Gastrocnemius medialis (tissue), 4 donors: ENCODE measurements at regions not wholly inside any gene's neighbourhood (a gene's known extent, or its start where the extent isn't known, plus 50 kb on each side); places are given as distances from the start of the nearest gene placed in this dataset.

Experiments used
- ATAC-seq, 2 donors: fragments of 150-250 bp; one replicate each; pipeline ENCODE4 v1.9.1; 2016
- DNase-seq, 2 donors: peaks; one replicate each; pipeline ENCODE4 v3.0.0-alpha.2; 2019
- H3K27ac ChIP-seq, 4 donors: fragments of 200-600 bp; sonication (generic); 1 replicate in 1 of 4; 2 replicates in 3 of 4; pipeline ENCODE4 v1.5.1; 2016 to 2018; ENCODE audit warnings: mild to moderate bottlenecking in 2 of 4, moderate library complexity in 1 of 4
- H3K27me3 ChIP-seq, 3 donors: fragments of 200-600 bp; sonication (generic) in 2 of 3; 1 replicate in 1 of 3; 2 replicates in 2 of 3; pipeline versions ENCODE4 v1.5.1 to v1.6.0; 2016 to 2019; ENCODE audit warnings: mild to moderate bottlenecking in 1 of 3, moderate library complexity in 1 of 3
- H3K36me3 ChIP-seq, 2 donors: fragments of 200-600 bp; sonication (generic) in 1 of 2; one replicate each; pipeline ENCODE4 v1.5.1; 2017 to 2018
- H3K4me1 ChIP-seq, 2 donors: fragments of 200-600 bp; sonication (generic) in 1 of 2; one replicate each; pipeline ENCODE4 v1.5.1; 2016 to 2017; ENCODE audit warnings: mild to moderate bottlenecking in 2 of 2
- H3K4me3 ChIP-seq, 4 donors: fragments of 200-600 bp; sonication (generic) in 3 of 4; 1 replicate in 1 of 4; 2 replicates in 3 of 4; pipeline ENCODE4 v1.5.1; 2016 to 2019; ENCODE audit warnings: mild to moderate bottlenecking in 2 of 4
- H3K9me3 ChIP-seq, 3 donors: fragments of 200-600 bp; sonication (generic) in 2 of 3; 1 replicate in 1 of 3; 2 replicates in 2 of 3; pipeline ENCODE4 v1.5.1; 2016 to 2019
- POLR2A ChIP-seq, 2 donors: fragments of 450-650 bp; IDR thresholded peaks; one replicate each; pipeline ENCODE4 v1.6.1; 2017; ENCODE audit warnings: antibody characterized with exemption in 2 of 2, mild to moderate bottlenecking in 2 of 2, moderate library complexity in 2 of 2
- in situ Hi-C, 4 donors: fragments of 200-750 bp; cut with MboI; loops; one replicate each; pipeline versions ENCODE4 v1.15.0 to v1.8.0; 2017; ENCODE audit warnings: low sequenced_read_pairs in 4 of 4
- intact Hi-C: fragments of 100-400 bp; cut with DNase I; formaldehyde crosslinking; loops from one replicate; pipeline ENCODE4 v1.15.1; 2023; ENCODE audit warnings: low total_unique reads
- TF ChIP-seq, protein P1 (sequence below), 5 experiments: fragments of 450-650 bp in 3 of 5; fragments of 200-600 bp in 2 of 5; sonication (generic) in 2 of 5; IDR thresholded peaks in 4 of 5; conservative IDR thresholded peaks in 1 of 5; 1 replicate in 4 of 5; 2 replicates in 1 of 5; pipeline ENCODE4 v1.5.1; 2016 to 2019; ENCODE audit warnings: antibody characterized with exemption in 5 of 5, mild to moderate bottlenecking in 3 of 5, moderate library complexity in 3 of 5

DNA sequence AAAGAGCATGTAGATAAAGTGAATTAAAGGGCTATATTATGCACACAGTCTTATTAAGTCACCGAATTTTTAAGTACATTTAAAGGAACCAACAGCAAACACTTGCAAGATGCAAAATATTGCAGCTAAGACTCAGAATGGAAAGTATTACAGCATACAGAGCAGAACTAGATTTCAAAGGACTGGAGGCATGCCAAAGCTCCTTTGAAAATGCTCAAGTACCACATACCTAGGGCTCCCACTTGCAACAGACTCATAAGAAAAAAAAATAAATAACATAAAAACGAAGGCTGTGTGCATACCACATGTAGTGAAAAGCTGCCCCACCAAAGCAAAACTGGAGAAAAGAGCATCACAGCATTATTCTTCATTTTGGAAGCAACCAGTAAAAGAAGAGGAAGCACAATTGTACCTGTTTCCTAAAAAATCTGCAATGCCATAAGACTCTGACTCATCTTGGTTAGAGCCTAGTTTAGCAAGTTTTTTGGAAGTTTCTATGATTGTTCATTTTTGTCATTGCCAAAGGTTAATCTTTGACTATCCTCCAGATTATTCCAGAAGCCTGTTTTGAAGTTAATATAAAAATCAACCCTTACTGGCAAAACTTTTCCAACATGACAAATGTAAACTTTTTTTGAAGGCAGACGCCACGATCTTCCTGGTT, 306.0 kb upstream of the COL3A1 start:
- in situ Hi-C loops, result no loop called here
- ATAC-seq, result no peak
- no peak for DNase-seq
- Histone ChIP-seq H3K4me1 (no peaks in the 10 kb centered on the region), H3K36me3 (no peaks in the 10 kb centered on the region), H3K27me3 (no peaks in the 10 kb centered on the region), H3K9me3 (no peaks in the 10 kb centered on the region), H3K4me3 (no peak overlapping the region), H3K27ac (no peak overlapping the region)
- intact Hi-C loops, result no loop called here
- TF ChIP-seq, protein P1, sequence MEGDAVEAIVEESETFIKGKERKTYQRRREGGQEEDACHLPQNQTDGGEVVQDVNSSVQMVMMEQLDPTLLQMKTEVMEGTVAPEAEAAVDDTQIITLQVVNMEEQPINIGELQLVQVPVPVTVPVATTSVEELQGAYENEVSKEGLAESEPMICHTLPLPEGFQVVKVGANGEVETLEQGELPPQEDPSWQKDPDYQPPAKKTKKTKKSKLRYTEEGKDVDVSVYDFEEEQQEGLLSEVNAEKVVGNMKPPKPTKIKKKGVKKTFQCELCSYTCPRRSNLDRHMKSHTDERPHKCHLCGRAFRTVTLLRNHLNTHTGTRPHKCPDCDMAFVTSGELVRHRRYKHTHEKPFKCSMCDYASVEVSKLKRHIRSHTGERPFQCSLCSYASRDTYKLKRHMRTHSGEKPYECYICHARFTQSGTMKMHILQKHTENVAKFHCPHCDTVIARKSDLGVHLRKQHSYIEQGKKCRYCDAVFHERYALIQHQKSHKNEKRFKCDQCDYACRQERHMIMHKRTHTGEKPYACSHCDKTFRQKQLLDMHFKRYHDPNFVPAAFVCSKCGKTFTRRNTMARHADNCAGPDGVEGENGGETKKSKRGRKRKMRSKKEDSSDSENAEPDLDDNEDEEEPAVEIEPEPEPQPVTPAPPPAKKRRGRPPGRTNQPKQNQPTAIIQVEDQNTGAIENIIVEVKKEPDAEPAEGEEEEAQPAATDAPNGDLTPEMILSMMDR (IDR thresholded peaks at IDR 0.05 in 4 of 5, conservative IDR thresholded peaks at IDR 0.05 in 1 of 5), result no peak
- no peak for TF ChIP-seq POLR2A (IDR thresholded peaks at IDR 0.05)

DNA sequence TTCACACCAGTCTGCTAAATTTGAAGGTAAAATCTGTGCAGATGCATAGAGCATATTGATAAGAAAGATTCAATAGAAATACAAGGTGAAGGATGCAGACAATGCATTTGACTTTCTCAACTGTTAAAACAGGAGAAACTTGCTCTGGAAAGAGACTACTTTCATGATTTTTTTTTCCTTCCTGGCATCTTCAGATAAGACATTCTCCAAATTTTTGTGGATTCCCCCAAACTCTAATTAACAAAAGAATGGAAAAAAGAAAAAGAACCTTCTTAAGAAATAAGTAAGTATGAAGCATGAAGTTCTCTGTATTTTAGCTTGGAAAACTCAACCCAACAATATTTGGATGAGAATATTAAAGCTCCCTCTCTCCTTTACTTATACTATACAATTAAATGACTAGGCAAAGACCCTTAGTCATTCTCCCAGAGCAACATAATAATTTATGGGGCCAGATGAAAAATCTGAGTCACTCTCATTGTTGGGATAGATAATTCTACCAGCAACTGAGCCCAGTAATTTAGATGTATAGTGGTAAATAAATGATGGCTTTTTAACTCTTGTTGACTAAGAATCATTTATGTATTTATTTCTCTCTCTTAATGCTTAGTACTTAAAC, 298.7 kb upstream of the COL3A1 start:
- no peaks in the 10 kb centered on the region for H3K36me3 ChIP-seq
- no peak for ATAC-seq
- no peak for DNase-seq
- in situ Hi-C loops, result no loop called here
- no peaks in the 10 kb centered on the region for H3K27me3 ChIP-seq
- no peak overlapping the region for H3K27ac ChIP-seq
- H3K4me1 ChIP-seq, result no peaks in the 10 kb centered on the region
- no peak overlapping the region for H3K4me3 ChIP-seq
- no peaks in the 10 kb centered on the region for H3K9me3 ChIP-seq
- intact Hi-C loops, result no loop called here
- TF ChIP-seq, protein P1 (IDR thresholded peaks at IDR 0.05 in 4 of 5, conservative IDR thresholded peaks at IDR 0.05 in 1 of 5), result no peak
- no peak for TF ChIP-seq POLR2A (IDR thresholded peaks at IDR 0.05)

DNA sequence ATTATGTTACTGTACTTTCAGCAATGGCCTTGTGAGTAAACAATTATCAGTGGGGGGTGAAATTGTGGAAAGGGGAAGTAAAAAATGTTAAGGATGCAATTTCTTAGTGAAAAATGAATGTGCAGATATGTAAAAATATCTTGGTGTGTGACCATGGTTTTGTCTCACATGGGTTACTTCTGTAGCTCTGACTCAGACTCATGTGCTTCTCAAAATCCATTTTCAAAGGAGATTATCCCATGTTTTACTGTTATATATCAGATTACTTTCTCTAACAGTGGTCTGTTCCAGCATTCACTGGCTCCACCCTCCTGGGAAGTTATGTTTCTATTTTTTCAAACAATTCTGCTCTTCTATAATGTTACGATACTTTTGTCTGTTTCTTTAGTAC, 298.2 kb upstream of the COL3A1 start:
- H3K27me3 ChIP-seq, result no peaks in the 10 kb centered on the region
- TF ChIP-seq, protein P1 (IDR thresholded peaks at IDR 0.05 in 4 of 5, conservative IDR thresholded peaks at IDR 0.05 in 1 of 5), result no peak
- H3K27ac ChIP-seq, result no peak overlapping the region
- H3K9me3 ChIP-seq, result no peaks in the 10 kb centered on the region
- no peak for DNase-seq
- intact Hi-C loops, result no loop called here
- no peak for ATAC-seq
- in situ Hi-C loops, result no loop called here
- no peak overlapping the region for H3K4me3 ChIP-seq
- H3K4me1 ChIP-seq, result no peaks in the 10 kb centered on the region
- H3K36me3 ChIP-seq, result no peaks in the 10 kb centered on the region

DNA sequence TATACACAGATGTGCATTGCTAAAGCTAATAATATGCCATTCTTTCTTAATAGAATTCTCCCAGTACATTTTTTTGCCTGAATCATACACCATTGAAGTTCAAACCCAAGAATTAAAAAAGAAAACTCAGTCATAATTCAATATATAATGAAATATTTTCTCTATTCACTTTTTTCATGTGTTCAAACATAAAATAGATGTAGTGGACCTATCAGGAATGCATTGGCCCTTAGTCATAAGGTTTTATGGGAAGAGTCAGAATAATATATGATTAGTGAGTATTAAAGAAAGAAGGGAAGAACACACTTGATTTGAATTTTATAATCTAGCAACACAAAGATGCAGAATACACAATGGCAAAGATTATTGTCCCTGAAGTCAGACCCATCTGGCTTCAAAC, 297.0 kb upstream of the COL3A1 start:
- H3K4me1 ChIP-seq, result no peaks in the 10 kb centered on the region
- TF ChIP-seq, protein P1 (IDR thresholded peaks at IDR 0.05 in 4 of 5, conservative IDR thresholded peaks at IDR 0.05 in 1 of 5), result no peak
- TF ChIP-seq POLR2A (IDR thresholded peaks at IDR 0.05), result no peak
- no peak overlapping the region for H3K27ac ChIP-seq
- ATAC-seq, result no peak
- H3K9me3 ChIP-seq, result no peaks in the 10 kb centered on the region
- H3K4me3 ChIP-seq, result no peak overlapping the region
- no peaks in the 10 kb centered on the region for H3K36me3 ChIP-seq
- intact Hi-C loops, result no loop called here
- DNase-seq, result no peak
- no peaks in the 10 kb centered on the region for H3K27me3 ChIP-seq
- in situ Hi-C loops, result no loop called here

DNA sequence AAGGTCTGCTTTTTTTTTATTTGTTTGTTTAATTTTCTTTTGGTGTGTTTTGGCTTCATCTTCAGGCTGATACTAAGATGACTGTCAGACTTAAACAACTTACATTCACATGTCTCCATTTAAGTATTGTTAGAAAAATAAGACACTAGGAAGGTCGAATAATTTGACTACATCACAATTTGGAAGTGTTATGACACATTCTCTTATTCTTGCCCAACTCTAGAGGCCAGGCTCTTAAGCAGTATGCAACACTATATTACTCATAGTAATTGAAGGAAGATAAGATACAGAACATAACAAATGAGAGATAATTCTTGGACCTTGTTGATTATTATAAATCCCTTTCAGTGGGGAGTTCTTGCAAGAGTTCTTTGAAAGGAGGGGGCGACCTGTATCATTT, 295.3 kb upstream of the COL3A1 start:
- H3K27ac ChIP-seq, result no peak overlapping the region
- ATAC-seq, result no peak
- H3K4me1 ChIP-seq, result no peaks in the 10 kb centered on the region
- intact Hi-C loops, result no loop called here
- no peaks in the 10 kb centered on the region for H3K27me3 ChIP-seq
- H3K4me3 ChIP-seq, result no peak overlapping the region
- TF ChIP-seq POLR2A (IDR thresholded peaks at IDR 0.05), result no peak
- TF ChIP-seq, protein P1 (IDR thresholded peaks at IDR 0.05 in 4 of 5, conservative IDR thresholded peaks at IDR 0.05 in 1 of 5), result no peak
- no peaks in the 10 kb centered on the region for H3K36me3 ChIP-seq
- in situ Hi-C loops, result no loop called here
- no peak for DNase-seq
- no peaks in the 10 kb centered on the region for H3K9me3 ChIP-seq
